SU-DHL-6 (cell line): ENCODE measurements at regions not wholly inside any gene's neighbourhood (a gene's known extent, or its start where the extent isn't known, plus 50 kb on each side); places are given as distances from the start of the nearest gene placed in this dataset.

Source experiments
- EZH2phosphoT487 ChIP-seq: fragments of 200-600 bp; sonication (generic), shearing (Covaris generic); conservative IDR thresholded peaks from 2 replicates; pipeline ENCODE4 v1.6.1; 2018; ENCODE audit warnings: mild to moderate bottlenecking, antibody characterized with exemption, low read length, moderate library complexity, mixed read lengths
- TF ChIP-seq, protein P1 (sequence below): fragments of 200-600 bp; sonication (generic); IDR thresholded peaks from one replicate; pipeline ENCODE4 v1.5.1; 2017; ENCODE audit warnings: antibody characterized with exemption, mild to moderate bottlenecking, low read length, moderate library complexity; ENCODE audit not compliant: insufficient read depth, poor library complexity, severe bottlenecking

- TF ChIP-seq EZH2phosphoT487 = no peak
- TF ChIP-seq, protein P1, sequence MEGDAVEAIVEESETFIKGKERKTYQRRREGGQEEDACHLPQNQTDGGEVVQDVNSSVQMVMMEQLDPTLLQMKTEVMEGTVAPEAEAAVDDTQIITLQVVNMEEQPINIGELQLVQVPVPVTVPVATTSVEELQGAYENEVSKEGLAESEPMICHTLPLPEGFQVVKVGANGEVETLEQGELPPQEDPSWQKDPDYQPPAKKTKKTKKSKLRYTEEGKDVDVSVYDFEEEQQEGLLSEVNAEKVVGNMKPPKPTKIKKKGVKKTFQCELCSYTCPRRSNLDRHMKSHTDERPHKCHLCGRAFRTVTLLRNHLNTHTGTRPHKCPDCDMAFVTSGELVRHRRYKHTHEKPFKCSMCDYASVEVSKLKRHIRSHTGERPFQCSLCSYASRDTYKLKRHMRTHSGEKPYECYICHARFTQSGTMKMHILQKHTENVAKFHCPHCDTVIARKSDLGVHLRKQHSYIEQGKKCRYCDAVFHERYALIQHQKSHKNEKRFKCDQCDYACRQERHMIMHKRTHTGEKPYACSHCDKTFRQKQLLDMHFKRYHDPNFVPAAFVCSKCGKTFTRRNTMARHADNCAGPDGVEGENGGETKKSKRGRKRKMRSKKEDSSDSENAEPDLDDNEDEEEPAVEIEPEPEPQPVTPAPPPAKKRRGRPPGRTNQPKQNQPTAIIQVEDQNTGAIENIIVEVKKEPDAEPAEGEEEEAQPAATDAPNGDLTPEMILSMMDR = no peak
These were observed 260.1 kb upstream of the CDH18 start for GRCh38 chr5:20248118-20248517.
